ENCODE measurements at regions not wholly inside any gene's neighbourhood (a gene's known extent, or its start where the extent isn't known, plus 50 kb on each side); places are given as distances from the start of the nearest gene placed in this dataset.

- no peak for TF ChIP-seq POLR2A (IDR thresholded peaks at IDR 0.05; ENCODE audit: low read depth, low read length)
- no peak for TF ChIP-seq RFX5 (IDR thresholded peaks at IDR 0.05; ENCODE audit: low read depth, low read length)
- no peak for TF ChIP-seq BHLHE40 (IDR thresholded peaks at IDR 0.05; ENCODE audit: low read depth, low read length)
- TF ChIP-seq RCOR1 (IDR thresholded peaks at IDR 0.05; ENCODE audit: insufficient replicate concordance, low read length): no peak
- no peak for TF ChIP-seq CEBPB (IDR thresholded peaks at IDR 0.05; ENCODE audit: low read depth, low read length)
- no peak for TF ChIP-seq CTCF (conservative IDR thresholded peaks at IDR 0.05; ENCODE audit: low read depth, low read length)
- Histone ChIP-seq H4K20me1 (ENCODE audit: insufficient read depth, low read length) (no peaks in the 10 kb centered on the region), H3K4me1 (ENCODE audit: control insufficient read depth, insufficient read depth, low read length) (no peaks in the 10 kb centered on the region), H2BK5ac (ENCODE audit: low read depth, low read length, poor library complexity, severe bottlenecking) (no peak overlapping the region), H2AK9ac (replicated peaks; ENCODE audit: low read depth, low read length, poor library complexity) (no peak overlapping the region), H2BK15ac (ENCODE audit: low read depth, low read length) (no peak overlapping the region), H3K23ac (ENCODE audit: low read depth, low read length) (no peak overlapping the region), H4K5ac (ENCODE audit: low read depth, low read length) (no peak overlapping the region), H3K36me3 (ENCODE audit: control insufficient read depth, insufficient read depth, low read length) (no peaks in the 10 kb centered on the region), H3K4me3 (ENCODE audit: insufficient read depth, low read depth, low read length) (no peak overlapping the region), H2BK120ac (ENCODE audit: low read depth, low read length) (no peak overlapping the region), H4K8ac (ENCODE audit: low read depth in 2 of 2, low read length in 2 of 2) (no peak overlapping the region), H4K91ac (ENCODE audit: insufficient read depth, low read depth, low read length) (no peak overlapping the region), H3K18ac (ENCODE audit: low read depth, low read length) (no peak overlapping the region), H2BK20ac (ENCODE audit: low read depth, low read length) (no peak overlapping the region), H3K4me2 (ENCODE audit: low read depth, low read length) (no peak overlapping the region), H3K4ac (ENCODE audit: low read depth, low read length) (no peak overlapping the region), H3K56ac (ENCODE audit: extremely low read depth, insufficient read depth, low read length) (no peak overlapping the region), H2AFZ (replicated peaks; ENCODE audit: low read length, poor library complexity) (no peak overlapping the region), H3K79me1 (ENCODE audit: low read depth in 1 of 2, low read length in 2 of 2) (no peaks in the 10 kb centered on the region), H2AK5ac (ENCODE audit: low read depth, low read length) (no peak overlapping the region), H3K9me3 (ENCODE audit: control insufficient read depth, insufficient read depth, low read length) (0 out of 2 replicates have a peak, but pooled peaks cover 2% of the 10 kb centered on the region), H3K27me3 (ENCODE audit: control insufficient read depth, insufficient read depth, low read length) (no peaks in the 10 kb centered on the region), H3K9me1 (ENCODE audit: insufficient read depth, low read length) (no peaks in the 10 kb centered on the region), H3K9ac (ENCODE audit: low read depth, low read length) (no peak overlapping the region), H3K14ac (replicated peaks; ENCODE audit: low read depth, low read length) (no peak overlapping the region), H3K27ac (ENCODE audit: insufficient read depth, low read length) (no peak overlapping the region)
- in situ Hi-C loops (cut with MboI; ENCODE audit: low sequenced_read_pairs) (no loop called here), intact Hi-C loops (cut with micrococcal nuclease) (no loop called here), dilution Hi-C loops (cut with HindIII; ENCODE audit: low sequenced_read_pairs, unreplicated experiment) (no loop called here)
- CTCF ChIA-PET: no interaction called here
- POLR2A ChIA-PET (ENCODE audit: unreplicated experiment): no interaction called here
- ATAC-seq (ENCODE audit: low read depth): no peak
- DNase-seq: no peak
- WGBS, 2 experiments (ENCODE audit: extremely low coverage in 2 of 2, insufficient read length in 1 of 2): no CpG with 5 or more reads among the region's 3 CpGs
- BruUV-seq (replicated peaks): no TSS peak
These were observed 450.7 kb upstream of the OPRM1 start for GRCh38 chr6:153588330-153588729.
